SW 1271 (cell line): ENCODE measurements at regions not wholly inside any gene's neighbourhood (a gene's known extent, or its start where the extent isn't known, plus 50 kb on each side); places are given as distances from the start of the nearest gene placed in this dataset.

Experiments used
- DNase-seq, 2 experiments: peaks; one replicate each; lab custom pipeline; 2025; lab: John Stamatoyannopoulos, UW

- no peak for DNase-seq
Observed at GRCh38 chr20:52864916-52865605, 107.1 kb upstream of the TSHZ2 start.

DNA sequence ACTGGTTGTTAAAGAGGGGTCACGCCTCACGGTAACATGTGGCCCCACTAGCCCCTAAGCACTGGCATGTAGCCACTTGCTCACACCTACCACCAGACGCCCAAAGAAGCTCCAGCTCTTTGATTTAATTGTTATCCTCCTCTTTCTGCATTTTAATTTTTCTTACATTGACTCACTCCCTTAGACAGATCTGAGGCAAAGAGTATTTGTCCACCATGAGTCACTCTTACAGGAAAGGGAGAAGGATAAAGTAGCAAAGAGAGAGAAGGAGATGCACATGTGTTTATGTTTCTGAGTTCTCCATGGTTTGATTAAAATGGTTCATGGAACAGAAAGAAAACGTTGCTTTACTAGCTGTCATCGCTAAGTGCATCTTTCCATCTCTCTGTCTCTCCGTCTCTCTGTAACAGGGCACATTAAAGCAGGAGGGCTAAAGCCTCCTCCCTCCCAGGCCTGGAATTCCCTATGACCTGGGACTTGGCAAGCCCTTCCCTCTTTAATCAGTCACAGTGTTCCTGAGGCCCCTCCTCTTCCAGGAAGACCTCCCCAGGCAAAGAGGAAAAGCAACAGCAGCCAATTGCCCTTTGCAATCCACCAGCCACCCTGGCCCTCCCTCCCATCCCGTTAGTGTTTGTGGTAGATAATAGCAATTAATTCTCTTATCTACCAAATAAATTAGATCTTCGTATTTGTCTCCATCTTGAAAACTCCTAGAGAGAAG, 112.8 kb upstream of the TSHZ2 start:
- DNase-seq = no peak

GRCh38 chr20:52852714-52853113, 119.4 kb upstream of the TSHZ2 start:
- no peak for DNase-seq

DNA sequence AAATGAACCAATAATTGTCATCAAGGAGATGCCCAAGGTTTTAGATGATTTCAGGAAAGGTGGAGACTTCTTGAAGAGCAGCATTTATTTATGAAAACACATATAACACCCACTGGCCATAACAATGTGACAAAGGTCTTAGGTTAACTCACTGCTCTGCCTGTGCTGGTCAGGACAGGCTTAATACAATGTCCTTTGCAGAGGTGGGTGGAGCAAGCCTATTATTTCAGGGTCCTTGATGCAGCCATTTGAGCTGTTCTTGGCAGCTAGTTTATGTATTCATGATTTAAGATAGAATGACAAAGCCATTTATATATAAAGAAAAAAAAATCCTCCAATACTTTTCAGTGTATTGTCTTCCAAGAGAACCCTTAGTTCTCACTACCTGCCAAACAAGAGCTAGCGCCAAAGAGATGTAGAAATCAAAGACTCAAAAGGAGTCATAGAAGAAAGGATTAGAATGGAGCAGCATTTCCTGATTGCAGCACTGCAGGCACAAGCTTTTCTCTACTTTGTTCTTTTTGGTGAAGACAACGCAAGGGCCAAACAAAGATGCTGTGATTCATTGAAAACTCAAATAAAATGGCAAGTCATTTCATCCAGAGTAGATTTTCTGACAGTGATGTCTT, 124.3 kb upstream of the TSHZ2 start:
- DNase-seq = no peak

- no peak for DNase-seq
Observed at GRCh38 chr20:52847029-52847660, 125.0 kb upstream of the TSHZ2 start.

- no peak for DNase-seq
Observed at GRCh38 chr20:52845044-52845443, 127.1 kb upstream of the TSHZ2 start.

DNA sequence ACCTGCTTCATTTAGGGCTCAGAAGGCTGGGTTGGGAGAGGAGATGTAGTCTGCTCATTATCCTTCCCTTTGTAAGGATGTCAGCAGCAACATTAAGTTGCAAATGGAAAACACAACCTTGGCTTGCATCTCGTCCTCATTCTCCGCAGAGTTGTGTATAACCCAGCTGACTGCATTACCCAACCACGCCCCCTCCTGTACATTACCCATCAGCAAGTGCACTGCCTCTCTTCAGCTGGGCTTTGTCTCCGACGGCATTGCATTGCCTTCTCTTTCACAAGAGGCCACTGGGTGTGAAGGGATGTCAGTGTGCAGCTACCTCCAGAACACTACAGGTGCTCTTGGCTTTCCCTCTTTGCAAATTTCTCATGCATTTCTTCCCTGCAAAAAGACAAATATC, 128.7 kb upstream of the TSHZ2 start:
- DNase-seq = no peak

DNA sequence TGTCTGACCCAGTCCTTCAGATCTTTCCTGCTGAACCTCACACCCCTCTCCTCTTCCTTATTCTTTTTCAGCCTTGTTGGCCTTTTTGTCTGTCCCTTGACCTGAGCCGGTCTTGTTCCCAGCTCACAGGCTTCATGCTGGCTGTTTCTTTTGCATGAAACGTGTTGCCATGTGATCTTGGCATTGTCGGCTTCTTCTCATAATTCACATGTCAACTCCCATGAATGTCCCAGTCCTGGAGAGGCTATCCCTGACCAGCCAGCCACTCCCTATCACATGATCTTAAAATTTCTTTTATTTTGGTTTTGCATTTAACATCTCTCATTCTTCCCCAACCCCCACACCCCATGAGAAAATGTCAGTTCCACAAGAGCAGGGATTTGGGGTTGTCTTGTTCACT, 131.2 kb upstream of the TSHZ2 start:
- DNase-seq = no peak

- no peak for DNase-seq
Observed at GRCh38 chr20:52840041-52840440, 132.1 kb upstream of the TSHZ2 start.

GRCh38 chr20:52838510-52839241, 133.5 kb upstream of the TSHZ2 start:
- no peak for DNase-seq

- no peak for DNase-seq
Observed at GRCh38 chr20:52837378-52837777, 134.8 kb upstream of the TSHZ2 start.

DNA sequence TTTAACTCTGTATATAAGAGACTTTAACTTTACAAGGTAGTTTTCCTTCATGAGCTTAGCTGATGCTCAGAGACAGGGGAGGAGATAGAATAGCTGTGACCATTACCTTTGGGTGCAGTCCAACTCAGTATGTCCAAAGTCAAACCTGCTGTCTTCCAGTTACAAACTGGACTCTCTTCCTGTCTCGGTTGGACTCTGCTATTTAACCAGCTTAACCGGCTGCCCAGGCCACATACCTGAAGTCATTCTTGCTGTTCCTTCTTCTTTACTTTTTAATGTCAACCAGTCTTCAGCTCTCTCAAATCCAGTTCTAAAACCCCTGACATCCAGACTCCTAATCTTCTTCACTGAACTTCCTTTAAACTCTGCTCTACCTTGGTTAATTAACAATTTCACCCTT, 138.3 kb upstream of the TSHZ2 start:
- DNase-seq = no peak

GRCh38 chr20:52832151-52832774, 139.9 kb upstream of the TSHZ2 start:
- no peak for DNase-seq

DNA sequence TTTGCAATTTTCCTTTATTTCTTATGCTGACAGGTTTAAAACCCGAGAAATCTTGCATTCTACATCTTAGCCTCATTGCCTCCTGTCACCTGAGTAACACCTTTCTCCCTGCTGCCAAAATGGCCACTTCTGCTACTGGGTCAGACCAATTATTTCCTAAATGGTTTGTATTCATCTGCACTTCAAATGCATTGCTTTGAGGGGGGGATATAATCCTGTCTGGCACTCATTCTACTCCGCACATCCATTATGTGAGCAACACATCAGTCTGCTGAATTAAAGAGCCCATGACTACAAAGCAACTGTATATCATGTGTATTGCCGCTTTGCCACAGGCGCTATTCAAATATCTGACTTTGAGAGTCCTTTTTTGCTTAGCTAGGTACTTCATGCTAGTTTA, 141.6 kb upstream of the TSHZ2 start:
- no peak for DNase-seq

GRCh38 chr20:52829111-52829510, 143.0 kb upstream of the TSHZ2 start:
- no peak for DNase-seq

- DNase-seq = no peak
Observed at GRCh38 chr20:52828199-52828598, 144.0 kb upstream of the TSHZ2 start.

- no peak for DNase-seq
Observed at GRCh38 chr20:52826722-52827121, 145.4 kb upstream of the TSHZ2 start.

DNA sequence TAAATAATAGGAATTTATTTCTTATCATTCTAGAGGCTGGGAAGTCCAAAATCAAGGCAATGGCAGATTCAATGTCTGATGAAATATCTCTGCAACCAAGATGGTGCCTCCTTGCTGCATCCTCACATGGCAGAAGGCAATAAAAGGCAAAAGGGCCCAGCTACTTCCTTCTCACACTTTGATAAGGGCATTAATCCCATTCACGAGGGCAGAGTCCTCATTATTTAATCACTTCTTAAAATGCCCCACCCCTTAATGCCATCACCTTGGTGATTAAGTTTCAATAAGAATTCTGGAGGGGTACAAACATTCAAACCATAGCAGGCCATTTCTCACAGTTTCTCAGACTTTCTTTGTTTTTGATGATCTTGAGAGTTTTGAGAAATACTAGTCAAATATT, 145.8 kb upstream of the TSHZ2 start:
- DNase-seq = no peak

DNA sequence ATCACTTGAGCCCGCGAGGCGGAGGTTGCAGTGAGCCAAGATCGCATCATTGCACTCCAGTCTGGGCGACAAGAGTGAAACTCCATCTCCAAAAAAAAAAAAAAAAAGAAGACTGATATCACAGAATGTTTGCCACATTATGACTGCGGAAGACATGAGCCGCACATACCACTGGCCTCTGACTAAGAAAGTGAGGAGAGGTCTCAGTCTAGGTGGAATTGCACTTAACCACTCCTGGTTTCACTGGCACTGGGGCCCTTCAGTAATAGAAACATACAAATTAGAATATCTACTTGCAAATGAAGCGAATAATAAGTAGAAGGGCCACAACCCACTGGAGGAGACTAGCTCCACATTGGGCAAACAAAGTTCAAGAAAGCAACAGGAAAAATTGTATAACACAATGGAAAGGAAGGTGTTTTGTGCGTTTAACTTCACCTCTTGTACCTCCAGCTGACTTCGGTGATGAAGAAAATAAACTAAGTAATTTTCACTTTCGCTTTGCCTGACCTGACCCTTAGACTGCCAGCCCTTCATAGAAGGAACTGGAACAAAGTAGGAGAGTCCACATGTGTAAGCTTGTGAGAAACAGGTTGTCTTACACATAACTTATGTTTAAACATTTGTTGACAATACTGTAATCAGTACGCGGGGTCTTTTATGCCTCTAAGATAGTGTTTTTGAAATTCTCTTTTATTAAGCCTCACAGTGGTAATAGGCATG, 147.5 kb upstream of the TSHZ2 start:
- no peak for DNase-seq

- DNase-seq = no peak
Observed at GRCh38 chr20:52823303-52823702, 148.9 kb upstream of the TSHZ2 start.
